ENCODE measurements at regions not wholly inside any gene's neighbourhood (a gene's known extent, or its start where the extent isn't known, plus 50 kb on each side); places are given as distances from the start of the nearest gene placed in this dataset.
"Not testable (repeated sequence)": the region's sequence is repeated elsewhere in the genome, so short reads cannot be mapped to it uniquely, and the experiment has no call there.

- H3K56ac ChIP-seq (ENCODE audit: insufficient read length, low read depth, low read length); H3K4me1 ChIP-seq (ENCODE audit: insufficient read depth, low read length); H3K79me1 ChIP-seq (ENCODE audit: insufficient read depth, low read depth, low read length, poor library complexity, severe bottlenecking); H2BK120ac ChIP-seq (ENCODE audit: low read depth, low read length, poor library complexity, severe bottlenecking); H4K20me1 ChIP-seq (ENCODE audit: control insufficient read depth, insufficient read depth, insufficient read length); H3T11ph ChIP-seq (ENCODE audit: low read length); H2BK12ac ChIP-seq (ENCODE audit: insufficient read length, low read depth, low read length); H3K9ac ChIP-seq (ENCODE audit: extremely low read depth, insufficient read length, low read length); H3K18ac ChIP-seq (ENCODE audit: insufficient read length, low read depth, low read length); H4K91ac ChIP-seq (ENCODE audit: insufficient read length, low read depth, low read length); H2AK5ac ChIP-seq (ENCODE audit: insufficient read length, low read length); H3K4me3 Mint-ChIP-seq; H3K27ac ChIP-seq (ENCODE audit: insufficient read length, low read depth, low read length); H3K4me1 Mint-ChIP-seq; H3K79me2 ChIP-seq (ENCODE audit: insufficient read depth, low read length); H3K14ac ChIP-seq (ENCODE audit: insufficient read depth, low read length); H3K27me3 ChIP-seq (ENCODE audit: insufficient read depth, low read length); H2BK20ac ChIP-seq (ENCODE audit: low read depth, low read length, poor library complexity, severe bottlenecking); H4K5ac ChIP-seq (ENCODE audit: insufficient read length, low read depth, low read length); H3K36me3 Mint-ChIP-seq (ENCODE audit: insufficient read depth in 1 of 3, low read depth in 3 of 3); H3K9me3 Mint-ChIP-seq; H2AFZ ChIP-seq (ENCODE audit: low read length); DNase-seq; H2BK15ac ChIP-seq (ENCODE audit: low read depth, low read length); H3K27ac Mint-ChIP-seq; H3K23ac ChIP-seq (ENCODE audit: insufficient read length, low read depth, low read length); H4K8ac ChIP-seq (replicated peaks; ENCODE audit: insufficient read length, low read depth, low read length); H3K27me3 Mint-ChIP-seq (ENCODE audit: low read depth); H3K23me2 ChIP-seq (ENCODE audit: insufficient read length, low read depth, low read length, poor library complexity, severe bottlenecking); H3K9me3 ChIP-seq (ENCODE audit: control insufficient read depth, low read depth, low read length); H3K4me2 ChIP-seq (ENCODE audit: insufficient read depth, insufficient read length, low read length); H3K4ac ChIP-seq (ENCODE audit: low read depth, low read length); H2BK5ac ChIP-seq (ENCODE audit: insufficient read length, low read length): not testable (repeated sequence)
These were observed 286.3 kb upstream of the PRSS16 start for GRCh38 chr6:26961236-26961635.
